Sigmoid colon (tissue), 6 donors: ENCODE measurements at regions not wholly inside any gene's neighbourhood (a gene's known extent, or its start where the extent isn't known, plus 50 kb on each side); places are given as distances from the start of the nearest gene placed in this dataset.

Source experiments
- DNase-seq: peaks from one replicate; pipeline ENCODE4 v3.0.0-alpha.2; 2019
- H3K27ac ChIP-seq, 4 donors: fragments of 200-600 bp; sonication (generic); one replicate each; pipeline ENCODE4 v1.5.1; 2016 to 2019; ENCODE audit warnings: mild to moderate bottlenecking in 1 of 4
- H3K27me3 ChIP-seq, 3 donors: fragments of 200-600 bp; sonication (generic); one replicate each; pipeline ENCODE4 v1.5.1; 2019; ENCODE audit warnings: mild to moderate bottlenecking in 1 of 3
- H3K36me3 ChIP-seq, 4 donors: fragments of 200-600 bp; sonication (generic); one replicate each; pipeline ENCODE4 v1.5.1; 2016 to 2019
- H3K4me1 ChIP-seq, 4 donors: fragments of 200-600 bp; sonication (generic); one replicate each; pipeline ENCODE4 v1.5.1; 2017 to 2019
- H3K4me3 ChIP-seq, 4 donors: fragments of 200-600 bp; sonication (generic); one replicate each; pipeline ENCODE4 v1.5.1; 2017 to 2019; ENCODE audit warnings: mild to moderate bottlenecking in 2 of 4, moderate library complexity in 1 of 4
- H3K9me3 ChIP-seq, 4 donors: fragments of 200-600 bp in 3 of 4; sonication (generic) in 3 of 4; one replicate each; pipeline versions ENCODE4 v1.5.1 to v1.6.1; 2013 to 2019
- EP300 ChIP-seq, 4 donors: sonication (generic); formaldehyde crosslinking; IDR thresholded peaks; one replicate each; pipeline ENCODE4 v1.6.1; 2017; ENCODE audit warnings: antibody characterized with exemption in 4 of 4
- POLR2A ChIP-seq, 2 donors: fragments of 450-650 bp; IDR thresholded peaks; one replicate each; pipeline ENCODE4 v1.6.1; 2016; ENCODE audit warnings: antibody characterized with exemption in 2 of 2, mild to moderate bottlenecking in 2 of 2, moderate library complexity in 2 of 2
- POLR2AphosphoS5 ChIP-seq, 4 donors: sonication (generic); formaldehyde crosslinking; IDR thresholded peaks; one replicate each; pipeline ENCODE4 v1.6.1; 2017; ENCODE audit warnings: antibody characterized with exemption in 4 of 4
- WGBS, 2 donors: extraction: QIAGEN DNeasy Blood & Tissue Kit; methylation state at CpG; one replicate each; pipeline ENCODE4 v1.1.7; 2013; 5-methylcytosine and 5-hydroxymethylcytosine counted together
- intact Hi-C: fragments of 100-400 bp; cut with DNase I; formaldehyde crosslinking; loops from one replicate; pipeline ENCODE4 v1.15.1; 2023
- TF ChIP-seq, protein P1 (sequence below), 4 experiments: fragments of 450-650 bp in 3 of 4; fragments of 200-600 bp in 1 of 4; IDR thresholded peaks; one replicate each; pipeline ENCODE4 v1.5.1; 2016 to 2019; ENCODE audit warnings: antibody characterized with exemption in 4 of 4, mild to moderate bottlenecking in 3 of 4, moderate library complexity in 2 of 4
- donor health status: healthy with polysubstance abuse.
- donor health status: healthy.

DNA sequence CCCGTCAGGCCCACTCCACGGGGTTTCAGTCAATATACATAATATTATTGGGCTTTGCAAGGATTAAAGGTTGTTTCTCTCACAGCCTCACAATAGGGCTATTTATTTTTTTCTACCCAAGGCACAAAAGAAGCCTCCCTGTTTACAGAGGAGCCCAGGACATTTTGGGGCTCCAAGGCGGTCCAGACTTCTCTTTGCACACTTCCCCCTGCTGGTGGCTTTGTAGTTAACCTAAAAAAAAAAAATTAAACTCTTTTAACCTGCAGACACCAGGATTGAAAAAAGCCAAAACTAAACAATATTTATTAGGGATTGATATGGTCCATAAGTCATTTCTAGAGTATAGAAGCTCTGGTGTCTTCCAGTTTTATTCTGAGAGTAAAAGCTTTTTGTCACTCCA is 169.7 kb upstream of the ZFHX3 start:
- H3K27ac ChIP-seq, result no peak overlapping the region
- H3K9me3 ChIP-seq, result no peaks in the 10 kb centered on the region
- WGBS, 2 donors, result 81 to 82% methylated on average over 3 of the region's 3 CpGs

GRCh38 chr16:73216932-73217331 is 169.0 kb upstream of the ZFHX3 start:
- TF ChIP-seq POLR2A (IDR thresholded peaks at IDR 0.05) (no peak), POLR2AphosphoS5 (IDR thresholded peaks at IDR 0.05) (no peak), EP300 (IDR thresholded peaks at IDR 0.05) (no peak)
- TF ChIP-seq, protein P1, sequence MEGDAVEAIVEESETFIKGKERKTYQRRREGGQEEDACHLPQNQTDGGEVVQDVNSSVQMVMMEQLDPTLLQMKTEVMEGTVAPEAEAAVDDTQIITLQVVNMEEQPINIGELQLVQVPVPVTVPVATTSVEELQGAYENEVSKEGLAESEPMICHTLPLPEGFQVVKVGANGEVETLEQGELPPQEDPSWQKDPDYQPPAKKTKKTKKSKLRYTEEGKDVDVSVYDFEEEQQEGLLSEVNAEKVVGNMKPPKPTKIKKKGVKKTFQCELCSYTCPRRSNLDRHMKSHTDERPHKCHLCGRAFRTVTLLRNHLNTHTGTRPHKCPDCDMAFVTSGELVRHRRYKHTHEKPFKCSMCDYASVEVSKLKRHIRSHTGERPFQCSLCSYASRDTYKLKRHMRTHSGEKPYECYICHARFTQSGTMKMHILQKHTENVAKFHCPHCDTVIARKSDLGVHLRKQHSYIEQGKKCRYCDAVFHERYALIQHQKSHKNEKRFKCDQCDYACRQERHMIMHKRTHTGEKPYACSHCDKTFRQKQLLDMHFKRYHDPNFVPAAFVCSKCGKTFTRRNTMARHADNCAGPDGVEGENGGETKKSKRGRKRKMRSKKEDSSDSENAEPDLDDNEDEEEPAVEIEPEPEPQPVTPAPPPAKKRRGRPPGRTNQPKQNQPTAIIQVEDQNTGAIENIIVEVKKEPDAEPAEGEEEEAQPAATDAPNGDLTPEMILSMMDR (IDR thresholded peaks at IDR 0.05), result no peak
- no peak overlapping the region for H3K27ac ChIP-seq
- H3K36me3 ChIP-seq, result no peaks in the 10 kb centered on the region
- no peaks in the 10 kb centered on the region for H3K4me1 ChIP-seq
- intact Hi-C loops, result no loop called here
- 92 to 95% methylated on average over 8 of the region's 8 CpGs for WGBS, 2 donors
- no peaks in the 10 kb centered on the region for H3K9me3 ChIP-seq
- no peaks in the 10 kb centered on the region for H3K27me3 ChIP-seq
- DNase-seq, result no peak
- no peak overlapping the region for H3K4me3 ChIP-seq

More for the DNA sequence above, 169.7 kb upstream of the ZFHX3 start:
- Histone ChIP-seq H3K36me3 (no peaks in the 10 kb centered on the region), H3K4me3 (no peak overlapping the region), H3K4me1 (no peaks in the 10 kb centered on the region), H3K27me3 (no peaks in the 10 kb centered on the region)
- no peak for DNase-seq
- TF ChIP-seq POLR2AphosphoS5 (IDR thresholded peaks at IDR 0.05) (no peak), POLR2A (IDR thresholded peaks at IDR 0.05) (no peak), EP300 (IDR thresholded peaks at IDR 0.05) (no peak)
- TF ChIP-seq, protein P1 (IDR thresholded peaks at IDR 0.05), result no peak
- intact Hi-C loops, result no loop called here

- no peak for DNase-seq
- TF ChIP-seq, protein P1 (IDR thresholded peaks at IDR 0.05), result no peak
- TF ChIP-seq POLR2A (IDR thresholded peaks at IDR 0.05) (no peak), EP300 (IDR thresholded peaks at IDR 0.05) (no peak), POLR2AphosphoS5 (IDR thresholded peaks at IDR 0.05) (no peak)
- H3K4me3 ChIP-seq, result no peak overlapping the region
- H3K9me3 ChIP-seq, result no peaks in the 10 kb centered on the region
- intact Hi-C loops, result no loop called here
- whole genome bisulfite sequencing, 2 donors, result 92 to 93% methylated on average over 5 of the region's 5 CpGs
- no peaks in the 10 kb centered on the region for H3K27me3 ChIP-seq
- no peaks in the 10 kb centered on the region for H3K36me3 ChIP-seq
- no peaks in the 10 kb centered on the region for H3K4me1 ChIP-seq
- peak overlapping the region; percentile 2 to 38 (median 22) for H3K27ac ChIP-seq
These were observed 167.9 kb upstream of the ZFHX3 start for GRCh38 chr16:73215678-73216377.

GRCh38 chr16:73214825-73215677 is 167.1 kb upstream of the ZFHX3 start:
- intact Hi-C loops, result no loop called here
- DNase-seq, result no peak
- Histone ChIP-seq H3K4me1 (no peaks in the 10 kb centered on the region), H3K36me3 (no peaks in the 10 kb centered on the region), H3K4me3 (no peak overlapping the region), H3K27ac (peak overlapping the region; percentile 2 to 44 (median 30)), H3K27me3 (no peaks in the 10 kb centered on the region), H3K9me3 (no peaks in the 10 kb centered on the region)
- WGBS, 2 donors, result 80 to 86% methylated on average over 3 of the region's 3 CpGs
- TF ChIP-seq, protein P1 (IDR thresholded peaks at IDR 0.05), result no peak
- TF ChIP-seq POLR2AphosphoS5 (IDR thresholded peaks at IDR 0.05), result peak in 3 of 4 donors; percentile 36 to 47 (median 43)
